Type B pancreatic cell (in vitro differentiated cells): ENCODE measurements at regions not wholly inside any gene's neighbourhood (a gene's known extent, or its start where the extent isn't known, plus 50 kb on each side); places are given as distances from the start of the nearest gene placed in this dataset.

Source experiments
- DNase-seq: peaks from one replicate; pipeline ENCODE4 v3.0.0; 2021; ENCODE audit warnings: mixed read lengths; ENCODE audit not compliant: unreplicated experiment; ENCODE audit errors: extremely low spot score
- H3K27ac Mint-ChIP-seq: 2 replicates; pipeline ENCODE4 v1.8.0; 2021; ENCODE audit warnings: mild to moderate bottlenecking, mixed read lengths
- H3K27me3 Mint-ChIP-seq: 2 replicates; pipeline ENCODE4 v1.8.0; 2021; ENCODE audit warnings: mixed read lengths
- H3K36me3 Mint-ChIP-seq: 2 replicates; pipeline ENCODE4 v1.8.0; 2021; ENCODE audit warnings: mixed read lengths
- H3K4me1 Mint-ChIP-seq: one replicate; pipeline ENCODE4 v1.8.0; 2021; ENCODE audit warnings: mixed read lengths; ENCODE audit not compliant: unreplicated experiment
- H3K4me3 Mint-ChIP-seq: 2 replicates; pipeline ENCODE4 v1.8.0; 2021; ENCODE audit warnings: mild to moderate bottlenecking, mixed read lengths
- H3K9me3 Mint-ChIP-seq: 2 replicates; pipeline ENCODE4 v1.8.0; 2021; ENCODE audit warnings: mixed read lengths
- TF ChIP-seq, protein P1 (sequence below): fragments of 200-600 bp; sonication (generic); conservative IDR thresholded peaks from 2 replicates; pipeline ENCODE4 v1.5.0; 2021; ENCODE audit warnings: antibody characterized with exemption, mild to moderate bottlenecking

DNA sequence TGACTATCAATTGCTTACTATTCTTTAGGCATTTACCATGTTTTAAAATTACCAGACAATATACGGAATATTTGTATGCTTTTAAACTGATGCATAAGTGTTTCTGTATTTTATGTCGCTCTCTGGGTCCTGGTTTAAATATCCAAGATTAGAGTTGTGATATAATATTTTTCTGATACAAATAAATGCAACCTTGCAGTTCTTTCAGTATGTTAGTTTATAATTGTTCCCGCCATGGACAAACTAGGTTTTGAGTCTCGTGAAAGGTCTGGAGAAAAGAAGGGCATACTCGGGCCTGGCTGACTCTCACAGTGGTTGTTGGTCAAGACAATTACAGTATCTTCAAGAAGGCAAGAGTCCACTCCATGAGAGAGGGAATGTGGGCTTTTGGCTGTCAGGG, 72.6 kb upstream of the AJAP1 start:
- Mint-ChIP-seq H3K36me3 (no peaks in the 10 kb centered on the region), H3K4me1 (peaks cover 3% of the 10 kb centered on the region), H3K27ac (no peak overlapping the region), H3K4me3 (no peak overlapping the region), H3K27me3 (peaks cover 61% of the 10 kb centered on the region), H3K9me3 (no peaks in the 10 kb centered on the region)
- TF ChIP-seq, protein P1, sequence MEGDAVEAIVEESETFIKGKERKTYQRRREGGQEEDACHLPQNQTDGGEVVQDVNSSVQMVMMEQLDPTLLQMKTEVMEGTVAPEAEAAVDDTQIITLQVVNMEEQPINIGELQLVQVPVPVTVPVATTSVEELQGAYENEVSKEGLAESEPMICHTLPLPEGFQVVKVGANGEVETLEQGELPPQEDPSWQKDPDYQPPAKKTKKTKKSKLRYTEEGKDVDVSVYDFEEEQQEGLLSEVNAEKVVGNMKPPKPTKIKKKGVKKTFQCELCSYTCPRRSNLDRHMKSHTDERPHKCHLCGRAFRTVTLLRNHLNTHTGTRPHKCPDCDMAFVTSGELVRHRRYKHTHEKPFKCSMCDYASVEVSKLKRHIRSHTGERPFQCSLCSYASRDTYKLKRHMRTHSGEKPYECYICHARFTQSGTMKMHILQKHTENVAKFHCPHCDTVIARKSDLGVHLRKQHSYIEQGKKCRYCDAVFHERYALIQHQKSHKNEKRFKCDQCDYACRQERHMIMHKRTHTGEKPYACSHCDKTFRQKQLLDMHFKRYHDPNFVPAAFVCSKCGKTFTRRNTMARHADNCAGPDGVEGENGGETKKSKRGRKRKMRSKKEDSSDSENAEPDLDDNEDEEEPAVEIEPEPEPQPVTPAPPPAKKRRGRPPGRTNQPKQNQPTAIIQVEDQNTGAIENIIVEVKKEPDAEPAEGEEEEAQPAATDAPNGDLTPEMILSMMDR = no peak
- no peak for DNase-seq

DNA sequence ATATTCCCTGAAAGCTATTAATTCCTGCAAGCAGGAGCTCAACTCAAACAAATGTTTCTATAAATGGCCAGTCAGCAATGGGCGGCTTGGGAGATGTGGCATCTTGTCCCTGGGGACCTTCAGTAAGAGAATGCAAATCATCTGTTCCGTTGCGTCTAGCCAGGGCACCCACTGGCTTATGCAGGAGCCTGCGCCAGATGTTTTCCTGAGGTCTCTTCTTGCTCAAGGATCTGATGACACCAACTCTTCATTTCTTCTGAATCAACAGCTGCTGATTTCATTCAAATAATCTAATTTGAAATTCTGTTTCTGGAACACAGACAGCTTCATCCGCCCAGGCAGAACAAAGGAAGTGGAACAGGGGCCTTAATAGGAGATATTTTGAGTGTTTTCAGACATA, 70.0 kb upstream of the AJAP1 start:
- TF ChIP-seq, protein P1 = no peak
- Mint-ChIP-seq H3K27me3 (peaks cover 53% of the 10 kb centered on the region), H3K4me1 (peaks cover 3% of the 10 kb centered on the region), H3K36me3 (no peaks in the 10 kb centered on the region), H3K4me3 (no peak overlapping the region), H3K9me3 (no peaks in the 10 kb centered on the region), H3K27ac (no peak overlapping the region)
- DNase-seq = no peak

DNA sequence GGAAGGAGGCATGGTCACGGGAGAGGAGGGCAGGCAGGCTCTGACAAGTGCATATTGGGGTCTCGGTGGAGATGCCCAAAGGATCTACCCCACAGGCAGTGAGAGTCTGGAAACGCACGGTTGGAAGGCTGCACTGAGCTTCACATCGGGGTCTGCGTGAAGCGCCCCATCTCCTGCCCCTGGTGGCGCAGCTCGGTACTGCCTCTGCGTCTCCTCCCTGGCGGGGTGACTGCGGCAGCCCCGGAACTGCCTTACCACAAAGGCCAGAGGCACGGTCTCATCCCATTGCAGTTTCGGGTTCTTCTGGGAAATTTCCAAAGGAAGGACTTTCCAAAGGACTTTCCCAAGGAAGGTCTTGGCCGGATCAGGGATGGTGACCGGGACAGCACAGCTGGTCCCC, 69.2 kb upstream of the AJAP1 start:
- H3K9me3 Mint-ChIP-seq = no peaks in the 10 kb centered on the region
- H3K4me3 Mint-ChIP-seq = no peak overlapping the region
- H3K27me3 Mint-ChIP-seq = peaks cover 45% of the 10 kb centered on the region

DNA sequence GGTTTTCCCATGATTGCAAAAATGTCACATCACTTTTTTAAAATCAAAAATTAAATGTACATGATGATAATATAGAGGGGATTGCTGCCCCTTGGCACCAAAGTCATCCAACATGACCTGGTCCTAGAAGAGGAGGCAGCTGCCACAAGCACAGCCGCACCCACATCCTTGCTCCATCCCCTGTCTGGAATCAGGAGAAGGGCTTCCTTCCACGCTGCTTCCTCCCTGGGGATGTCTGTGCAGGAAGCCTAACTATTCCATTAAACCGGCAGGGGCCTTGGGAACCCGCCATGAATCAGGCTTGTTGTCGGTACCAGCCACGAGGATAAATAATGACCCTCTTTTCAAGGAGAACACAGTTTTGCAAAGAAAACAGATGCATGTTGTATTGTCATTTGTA, 68.7 kb upstream of the AJAP1 start:
- Mint-ChIP-seq H3K4me3 (no peak overlapping the region), H3K4me1 (peaks cover 3% of the 10 kb centered on the region), H3K9me3 (no peaks in the 10 kb centered on the region), H3K36me3 (no peaks in the 10 kb centered on the region), H3K27ac (no peak overlapping the region), H3K27me3 (peaks cover 40% of the 10 kb centered on the region)
- TF ChIP-seq, protein P1 = no peak
- DNase-seq = no peak

More for the DNA sequence above, 69.2 kb upstream of the AJAP1 start:
- DNase-seq = no peak
- Mint-ChIP-seq H3K27ac (no peak overlapping the region), H3K4me1 (peaks cover 3% of the 10 kb centered on the region), H3K36me3 (no peaks in the 10 kb centered on the region)
- TF ChIP-seq, protein P1 = peak; percentile 76

DNA sequence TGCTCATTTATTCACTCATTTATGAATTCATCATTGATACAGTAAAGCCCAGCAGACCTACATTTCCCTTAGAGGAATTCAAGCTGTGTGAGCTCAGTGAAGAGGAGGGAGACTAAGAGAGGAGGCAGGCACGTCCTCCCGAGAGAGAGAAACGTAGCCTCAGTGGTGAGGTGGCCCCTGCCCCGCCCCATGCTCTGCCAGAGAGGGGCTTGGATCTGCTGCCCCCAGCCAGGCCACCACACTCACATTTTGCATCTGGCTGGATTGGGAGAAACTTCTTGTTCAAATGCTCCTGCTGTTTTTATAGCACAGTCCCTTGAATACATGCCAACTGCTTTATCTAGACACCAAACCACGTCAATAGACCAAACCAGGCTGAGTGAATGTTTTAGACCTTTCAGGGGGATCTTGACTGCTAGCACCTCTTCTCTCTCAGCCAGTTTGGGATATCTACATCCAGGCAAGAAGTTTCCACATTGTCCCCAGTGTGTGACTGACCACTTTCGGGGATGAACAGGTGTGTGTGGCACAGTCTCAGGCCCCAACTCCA, 67.7 kb upstream of the AJAP1 start:
- Mint-ChIP-seq H3K9me3 (no peaks in the 10 kb centered on the region), H3K27ac (no peak overlapping the region), H3K4me1 (peaks cover 3% of the 10 kb centered on the region), H3K36me3 (no peaks in the 10 kb centered on the region), H3K4me3 (no peak overlapping the region), H3K27me3 (peaks cover 37% of the 10 kb centered on the region)
- no peak for DNase-seq
- TF ChIP-seq, protein P1 = no peak

DNA sequence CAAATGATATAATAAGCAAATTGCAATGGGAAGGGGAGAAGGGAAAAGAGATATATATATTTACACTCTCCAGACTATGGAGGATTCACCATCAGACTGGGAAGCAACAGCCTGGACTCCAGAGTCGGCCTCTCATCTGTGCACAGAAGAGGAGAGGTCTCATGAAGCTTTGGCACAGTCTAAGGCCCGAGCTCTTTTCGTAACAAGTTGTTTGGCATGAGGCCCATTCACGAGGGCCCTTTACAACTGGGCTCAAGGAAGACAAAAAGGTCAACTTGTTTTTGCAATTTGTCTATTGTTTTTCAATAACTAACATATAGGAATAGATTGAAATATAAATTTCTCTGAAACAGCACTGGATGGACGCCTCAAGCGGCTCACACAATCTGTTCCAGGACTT, 66.7 kb upstream of the AJAP1 start:
- TF ChIP-seq, protein P1 = no peak
- H3K4me3 Mint-ChIP-seq = no peak overlapping the region
- peaks cover 3% of the 10 kb centered on the region for H3K4me1 Mint-ChIP-seq
- no peaks in the 10 kb centered on the region for H3K36me3 Mint-ChIP-seq
- H3K27me3 Mint-ChIP-seq = peaks cover 42% of the 10 kb centered on the region
- no peak overlapping the region for H3K27ac Mint-ChIP-seq
- H3K9me3 Mint-ChIP-seq = no peaks in the 10 kb centered on the region
- DNase-seq = no peak
